ENCODE measurements at regions not wholly inside any gene's neighbourhood (a gene's known extent, or its start where the extent isn't known, plus 50 kb on each side); places are given as distances from the start of the nearest gene placed in this dataset.

- ChIA-PET CTCF (no interaction called here), POLR2A (ENCODE audit: unreplicated experiment) (no interaction called here)
- H3K9me3 ChIP-seq (ENCODE audit: low read length) = no peaks in the 10 kb centered on the region
- H3K79me2 ChIP-seq (ENCODE audit: low read length) = no peaks in the 10 kb centered on the region
- no peak overlapping the region for H3K9ac ChIP-seq (ENCODE audit: low read length)
- no peak overlapping the region for H3K4me2 ChIP-seq (ENCODE audit: low read length)
- H3K27ac ChIP-seq (ENCODE audit: low read length) = no peak overlapping the region
- no TSS peak for BruUV-seq (replicated peaks)
- H3K36me3 ChIP-seq (ENCODE audit: low read depth, low read length) = no peaks in the 10 kb centered on the region
- no peaks in the 10 kb centered on the region for H3K9me2 ChIP-seq (replicated peaks; ENCODE audit: low read length)
- no peak overlapping the region for H3K4me3 ChIP-seq (ENCODE audit: low read length)
- H3K4me1 ChIP-seq (ENCODE audit: insufficient read depth, low read length) = no peaks in the 10 kb centered on the region
- H3F3A ChIP-seq (ENCODE audit: low read length, unreplicated experiment) = no peaks in the 10 kb centered on the region
- TF ChIP-seq EZH2 (IDR thresholded peaks at IDR 0.05; ENCODE audit: low read length, unreplicated experiment) = no peak
- TF ChIP-seq EZH2phosphoT487 (IDR thresholded peaks at IDR 0.05; ENCODE audit: borderline replicate concordance, low read length) = no peak
- no peak for TF ChIP-seq CTCF (conservative IDR thresholded peaks at IDR 0.05; ENCODE audit: low read depth, low read length)
- no peak for ATAC-seq
- intact Hi-C loops (cut with micrococcal nuclease) = no loop called here
- DNase-seq = no peak
- no peaks in the 10 kb centered on the region for H4K20me1 ChIP-seq (ENCODE audit: low read length)
- H3K27me3 ChIP-seq (ENCODE audit: low read length) = no peaks in the 10 kb centered on the region
- no peak overlapping the region for H2AFZ ChIP-seq (ENCODE audit: low read length)
Observed at GRCh38 chrX:39506131-39506530, 591.6 kb downstream of the BCOR start.

GRCh38 chrX:39507034-39507433 lies 590.7 kb downstream of the BCOR start:
- no peaks in the 10 kb centered on the region for H3K27me3 ChIP-seq (ENCODE audit: low read length)
- no peaks in the 10 kb centered on the region for H3K9me2 ChIP-seq (replicated peaks; ENCODE audit: low read length)
- H3K4me1 ChIP-seq (ENCODE audit: insufficient read depth, low read length) = no peaks in the 10 kb centered on the region
- no peaks in the 10 kb centered on the region for H3K9me3 ChIP-seq (ENCODE audit: low read length)
- ChIA-PET POLR2A (ENCODE audit: unreplicated experiment) (no interaction called here), CTCF (no interaction called here)
- no peak overlapping the region for H3K9ac ChIP-seq (ENCODE audit: low read length)
- no peaks in the 10 kb centered on the region for H3K36me3 ChIP-seq (ENCODE audit: low read depth, low read length)
- DNase-seq (no peak), ATAC-seq (no peak)
- TF ChIP-seq EZH2 (IDR thresholded peaks at IDR 0.05; ENCODE audit: low read length, unreplicated experiment) (no peak), EZH2phosphoT487 (IDR thresholded peaks at IDR 0.05; ENCODE audit: borderline replicate concordance, low read length) (no peak), CTCF (conservative IDR thresholded peaks at IDR 0.05; ENCODE audit: low read depth, low read length) (no peak)
- intact Hi-C loops (cut with micrococcal nuclease) = no loop called here
- H2AFZ ChIP-seq (ENCODE audit: low read length) = no peak overlapping the region
- no peak overlapping the region for H3K4me2 ChIP-seq (ENCODE audit: low read length)
- BruUV-seq (replicated peaks) = no TSS peak
- H3K4me3 ChIP-seq (ENCODE audit: low read length) = no peak overlapping the region
- no peaks in the 10 kb centered on the region for H3K79me2 ChIP-seq (ENCODE audit: low read length)
- H4K20me1 ChIP-seq (ENCODE audit: low read length) = no peaks in the 10 kb centered on the region
- no peaks in the 10 kb centered on the region for H3F3A ChIP-seq (ENCODE audit: low read length, unreplicated experiment)
- H3K27ac ChIP-seq (ENCODE audit: low read length) = no peak overlapping the region

GRCh38 chrX:39507617-39508299 lies 590.0 kb downstream of the BCOR start:
- H3F3A ChIP-seq (ENCODE audit: low read length, unreplicated experiment) = no peaks in the 10 kb centered on the region
- no peak overlapping the region for H3K27ac ChIP-seq (ENCODE audit: low read length)
- H3K4me3 ChIP-seq (ENCODE audit: low read length) = no peak overlapping the region
- CTCF ChIA-PET = no interaction called here
- POLR2A ChIA-PET (ENCODE audit: unreplicated experiment) = no interaction called here
- H2AFZ ChIP-seq (ENCODE audit: low read length) = no peak overlapping the region
- intact Hi-C loops (cut with micrococcal nuclease) = no loop called here
- no peak overlapping the region for H3K9ac ChIP-seq (ENCODE audit: low read length)
- H3K9me2 ChIP-seq (replicated peaks; ENCODE audit: low read length) = no peaks in the 10 kb centered on the region
- no TSS peak for BruUV-seq (replicated peaks)
- H3K4me2 ChIP-seq (ENCODE audit: low read length) = no peak overlapping the region
- no peaks in the 10 kb centered on the region for H3K79me2 ChIP-seq (ENCODE audit: low read length)
- no peaks in the 10 kb centered on the region for H3K27me3 ChIP-seq (ENCODE audit: low read length)
- H3K4me1 ChIP-seq (ENCODE audit: insufficient read depth, low read length) = no peaks in the 10 kb centered on the region
- H3K36me3 ChIP-seq (ENCODE audit: low read depth, low read length) = no peaks in the 10 kb centered on the region
- H3K9me3 ChIP-seq (ENCODE audit: low read length) = no peaks in the 10 kb centered on the region
- ATAC-seq = no peak
- TF ChIP-seq CTCF (conservative IDR thresholded peaks at IDR 0.05; ENCODE audit: low read depth, low read length) (no peak), EZH2 (IDR thresholded peaks at IDR 0.05; ENCODE audit: low read length, unreplicated experiment) (no peak), EZH2phosphoT487 (IDR thresholded peaks at IDR 0.05; ENCODE audit: borderline replicate concordance, low read length) (no peak)
- H4K20me1 ChIP-seq (ENCODE audit: low read length) = no peaks in the 10 kb centered on the region
- no peak for DNase-seq
